ENCODE measurements at regions not wholly inside any gene's neighbourhood (a gene's known extent, or its start where the extent isn't known, plus 50 kb on each side); places are given as distances from the start of the nearest gene placed in this dataset.

DNA sequence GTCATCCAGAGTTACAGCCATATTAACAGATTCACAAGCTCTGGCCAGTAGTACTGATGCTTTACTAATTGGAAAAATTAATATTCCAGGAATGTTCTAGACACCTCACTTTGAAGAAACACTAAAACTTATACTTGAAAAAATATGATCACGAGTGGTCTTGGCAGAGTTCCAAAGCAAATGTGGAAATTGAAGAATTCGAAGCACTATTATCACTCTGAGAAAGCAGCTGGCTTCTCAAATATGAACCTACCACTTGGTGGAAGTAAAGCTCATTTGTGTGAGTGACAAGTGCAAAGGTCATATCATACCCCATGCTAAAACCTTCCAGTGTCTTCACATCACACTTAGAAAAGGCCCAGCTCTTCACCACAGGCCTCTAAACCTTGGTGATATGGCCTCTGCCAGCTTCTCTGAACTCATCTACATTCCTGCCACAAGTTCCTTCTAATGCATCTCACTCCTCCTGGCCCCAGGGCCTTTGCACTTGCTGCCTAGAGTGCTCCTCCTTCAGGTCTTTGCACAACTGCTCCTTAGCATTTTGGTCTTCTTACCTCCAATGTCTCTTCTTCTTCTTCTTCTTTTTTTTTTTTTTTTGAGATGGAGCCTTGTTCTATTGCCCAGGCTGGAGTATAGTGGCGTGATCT, 175.7 kb upstream of the SMIM23 start:
- TF ChIP-seq, protein P1, sequence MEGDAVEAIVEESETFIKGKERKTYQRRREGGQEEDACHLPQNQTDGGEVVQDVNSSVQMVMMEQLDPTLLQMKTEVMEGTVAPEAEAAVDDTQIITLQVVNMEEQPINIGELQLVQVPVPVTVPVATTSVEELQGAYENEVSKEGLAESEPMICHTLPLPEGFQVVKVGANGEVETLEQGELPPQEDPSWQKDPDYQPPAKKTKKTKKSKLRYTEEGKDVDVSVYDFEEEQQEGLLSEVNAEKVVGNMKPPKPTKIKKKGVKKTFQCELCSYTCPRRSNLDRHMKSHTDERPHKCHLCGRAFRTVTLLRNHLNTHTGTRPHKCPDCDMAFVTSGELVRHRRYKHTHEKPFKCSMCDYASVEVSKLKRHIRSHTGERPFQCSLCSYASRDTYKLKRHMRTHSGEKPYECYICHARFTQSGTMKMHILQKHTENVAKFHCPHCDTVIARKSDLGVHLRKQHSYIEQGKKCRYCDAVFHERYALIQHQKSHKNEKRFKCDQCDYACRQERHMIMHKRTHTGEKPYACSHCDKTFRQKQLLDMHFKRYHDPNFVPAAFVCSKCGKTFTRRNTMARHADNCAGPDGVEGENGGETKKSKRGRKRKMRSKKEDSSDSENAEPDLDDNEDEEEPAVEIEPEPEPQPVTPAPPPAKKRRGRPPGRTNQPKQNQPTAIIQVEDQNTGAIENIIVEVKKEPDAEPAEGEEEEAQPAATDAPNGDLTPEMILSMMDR (IDR thresholded peaks at IDR 0.05) = no peak
- TF ChIP-seq POLR2AphosphoS5 (IDR thresholded peaks at IDR 0.05) = no peak
- no peak for TF ChIP-seq POLR2A (IDR thresholded peaks at IDR 0.05)
- no peak for TF ChIP-seq EP300 (IDR thresholded peaks at IDR 0.05)

DNA sequence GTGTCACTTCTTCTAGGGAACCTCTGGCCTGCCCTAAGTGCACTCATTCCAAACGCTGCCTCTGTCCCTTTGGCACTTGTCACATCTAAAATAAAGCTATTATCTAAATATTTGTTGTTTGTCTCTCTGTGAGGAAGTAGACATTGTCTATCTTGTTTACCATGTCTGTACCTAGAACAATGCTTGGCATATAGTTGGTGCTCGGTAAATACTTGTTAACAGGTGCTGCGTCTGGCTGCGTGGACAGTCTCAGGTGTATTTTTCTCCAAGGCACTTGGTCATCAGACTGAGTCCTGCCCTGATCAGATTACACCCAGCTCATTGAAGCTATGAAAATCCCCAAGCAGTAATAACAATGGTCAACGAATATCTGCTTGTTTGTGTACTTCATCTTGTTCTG, 174.9 kb upstream of the SMIM23 start:
- H3K27me3 ChIP-seq = peaks cover 25% of the 10 kb centered on the region
- peak in 1 of 2 donors; percentile 28 for DNase-seq (ENCODE audit: low spot score in 2 of 2)
- 67% methylated on average over 5 of the region's 5 CpGs for WGBS
- H3K4me3 ChIP-seq = no peak overlapping the region
- H3K9me3 ChIP-seq = no peaks in the 10 kb centered on the region
- H3K4me1 ChIP-seq = peaks cover 9% of the 10 kb centered on the region
- TF ChIP-seq POLR2AphosphoS5 (IDR thresholded peaks at IDR 0.05) = no peak
- TF ChIP-seq, protein P1 (IDR thresholded peaks at IDR 0.05) = no peak
- no peak overlapping the region for H3K27ac ChIP-seq
- H3K36me3 ChIP-seq = no peaks in the 10 kb centered on the region

More for the DNA sequence above, 175.7 kb upstream of the SMIM23 start:
- 60% methylated on average over 3 of the region's 3 CpGs for WGBS
- peaks cover 1% of the 10 kb centered on the region for H3K4me1 ChIP-seq
- no peak overlapping the region for H3K27ac ChIP-seq
- peaks cover 23% of the 10 kb centered on the region for H3K27me3 ChIP-seq
- no peaks in the 10 kb centered on the region for H3K36me3 ChIP-seq
- DNase-seq (ENCODE audit: low spot score in 2 of 2) = peak in 1 of 2 donors; percentile 2
- H3K9me3 ChIP-seq = no peaks in the 10 kb centered on the region
- H3K4me3 ChIP-seq = no peak overlapping the region

DNA sequence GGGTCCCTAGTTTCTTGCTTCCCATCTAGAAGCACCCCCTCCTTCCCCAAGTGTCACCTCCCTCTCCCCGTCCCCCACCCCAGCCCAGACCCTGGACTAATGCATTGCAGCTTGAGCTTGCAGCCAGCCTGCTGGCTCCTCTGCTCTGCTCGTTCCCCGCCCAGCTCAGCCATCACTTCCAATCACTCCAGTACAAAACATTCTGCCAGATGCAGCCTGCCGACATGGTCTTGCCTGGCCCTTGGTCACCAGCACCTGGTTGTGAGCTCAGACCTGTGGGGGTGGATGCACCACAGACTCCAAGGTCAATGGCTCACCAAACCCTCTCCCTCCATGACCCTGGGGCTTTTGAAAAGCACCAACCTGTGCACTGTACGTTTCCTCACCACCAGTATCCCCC, 172.9 kb upstream of the SMIM23 start:
- Histone ChIP-seq H3K36me3 (no peaks in the 10 kb centered on the region), H3K4me3 (no peak overlapping the region), H3K27ac (no peak overlapping the region), H3K4me1 (peaks cover 10% of the 10 kb centered on the region), H3K27me3 (peaks cover 32% of the 10 kb centered on the region), H3K9me3 (no peaks in the 10 kb centered on the region)
- peak in 1 of 2 donors; percentile 72 for DNase-seq (ENCODE audit: low spot score in 2 of 2)
- 66% methylated on average over 5 of the region's 5 CpGs for WGBS
- TF ChIP-seq EP300 (IDR thresholded peaks at IDR 0.05) = no peak
- no peak for TF ChIP-seq POLR2AphosphoS5 (IDR thresholded peaks at IDR 0.05)
- TF ChIP-seq, protein P1 (IDR thresholded peaks at IDR 0.05) = no peak
- TF ChIP-seq POLR2A (IDR thresholded peaks at IDR 0.05) = no peak

DNA sequence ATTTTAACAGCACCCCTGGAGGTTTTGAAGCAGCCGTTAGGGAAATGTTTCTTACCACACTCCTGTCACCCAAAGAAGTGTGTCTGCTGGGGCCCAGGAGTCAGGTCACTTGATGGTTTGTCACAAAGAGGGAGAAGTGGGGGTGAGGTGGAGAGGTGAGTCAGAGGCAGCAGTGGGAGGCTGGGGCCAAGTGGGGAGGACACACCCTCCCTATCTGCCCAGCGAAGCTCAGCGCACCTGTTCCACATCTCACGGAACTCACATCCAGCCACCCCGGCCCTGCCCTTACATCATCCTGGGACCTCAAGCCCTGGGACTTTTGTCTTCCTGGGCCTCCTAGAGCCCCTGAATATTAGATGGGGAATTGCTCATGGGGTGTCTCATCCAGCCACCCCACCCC, 171.1 kb upstream of the SMIM23 start:
- Histone ChIP-seq H3K4me1 (peaks cover 10% of the 10 kb centered on the region), H3K27ac (no peak overlapping the region), H3K9me3 (no peaks in the 10 kb centered on the region), H3K27me3 (peaks cover 32% of the 10 kb centered on the region), H3K36me3 (no peaks in the 10 kb centered on the region), H3K4me3 (no peak overlapping the region)
- DNase-seq (ENCODE audit: low spot score in 2 of 2) = peak in 1 of 2 donors; percentile 69
- WGBS = 91% methylated on average over 5 of the region's 5 CpGs
- no peak for TF ChIP-seq POLR2AphosphoS5 (IDR thresholded peaks at IDR 0.05)
- TF ChIP-seq, protein P1 (IDR thresholded peaks at IDR 0.05) = no peak
- no peak for TF ChIP-seq POLR2A (IDR thresholded peaks at IDR 0.05)
- no peak for TF ChIP-seq EP300 (IDR thresholded peaks at IDR 0.05)

DNA sequence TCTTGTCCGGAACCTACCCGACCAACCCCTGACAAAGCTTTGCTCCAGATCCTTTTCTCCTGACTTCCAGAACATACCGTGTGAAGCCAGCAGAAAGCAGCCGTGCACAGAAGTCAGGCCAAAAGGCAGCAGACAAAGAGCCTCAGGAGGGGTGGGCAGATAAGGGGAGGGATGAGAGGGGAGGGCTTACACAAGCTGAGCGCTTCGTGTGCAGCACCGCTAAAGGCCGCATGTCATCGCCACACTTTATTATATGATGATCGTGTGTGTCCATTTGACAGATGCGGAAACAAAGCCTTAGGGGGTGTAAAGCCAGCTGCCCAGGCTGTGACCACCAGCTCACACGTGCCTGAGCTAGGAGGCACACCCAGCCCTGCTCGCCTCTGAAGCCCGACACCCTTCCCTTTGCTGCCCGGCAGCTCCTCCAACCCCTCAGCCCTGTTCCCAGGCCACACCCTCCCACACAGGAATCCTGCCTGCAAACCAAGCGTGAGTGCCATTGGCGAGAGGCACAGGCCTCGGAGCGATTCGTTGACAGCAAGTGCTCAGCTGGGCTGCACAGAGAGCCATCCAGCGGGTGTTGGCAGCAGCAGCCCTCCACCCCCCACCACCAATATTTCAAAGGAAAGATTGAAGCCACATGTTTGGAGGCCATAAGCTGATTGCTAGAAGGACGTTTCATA, 170.5 kb upstream of the SMIM23 start:
- 43% methylated on average over 19 of the region's 22 CpGs for WGBS
- Histone ChIP-seq H3K4me1 (peaks cover 10% of the 10 kb centered on the region), H3K9me3 (no peaks in the 10 kb centered on the region), H3K4me3 (no peak overlapping the region), H3K27ac (no peak overlapping the region), H3K36me3 (no peaks in the 10 kb centered on the region), H3K27me3 (peaks cover 32% of the 10 kb centered on the region)
- TF ChIP-seq POLR2A (IDR thresholded peaks at IDR 0.05) = no peak
- no peak for TF ChIP-seq EP300 (IDR thresholded peaks at IDR 0.05)
- TF ChIP-seq, protein P1 (IDR thresholded peaks at IDR 0.05) = no peak
- TF ChIP-seq POLR2AphosphoS5 (IDR thresholded peaks at IDR 0.05) = no peak
- peak in 1 of 2 donors; percentile 73 for DNase-seq (ENCODE audit: low spot score in 2 of 2)

All from suprapubic skin (tissue), 4 donors.